ENCODE measurements at regions not wholly inside any gene's neighbourhood (a gene's known extent, or its start where the extent isn't known, plus 50 kb on each side); places are given as distances from the start of the nearest gene placed in this dataset.

- H3K36me3 ChIP-seq (ENCODE audit: control insufficient read depth in 2 of 3, insufficient read depth in 3 of 3, low read length in 3 of 3), result no peaks in the 10 kb centered on the region
- H3K9ac ChIP-seq (ENCODE audit: low read length in 3 of 3), result no peak overlapping the region
- DNase-seq (no peak), FAIRE-seq (no peak)
- H3K27ac ChIP-seq (ENCODE audit: low read depth in 2 of 2, low read length in 2 of 2), result no peak overlapping the region
- TF ChIP-seq CTCF (IDR thresholded peaks at IDR 0.05; ENCODE audit: borderline replicate concordance, extremely low read depth, insufficient read depth), result no peak
- no peaks in the 10 kb centered on the region for H3K9me3 ChIP-seq (ENCODE audit: control insufficient read depth in 2 of 3, insufficient read depth in 1 of 3, low read length in 3 of 3)
- no peaks in the 10 kb centered on the region for H3K4me1 ChIP-seq (ENCODE audit: control insufficient read depth in 2 of 3, insufficient read depth in 2 of 3, low read depth in 1 of 3, low read length in 3 of 3)
- intact Hi-C loops (cut with DNase I), result no loop called here
- no peak overlapping the region for H3K4me3 ChIP-seq (ENCODE audit: low read length in 3 of 3)
- H3K27me3 ChIP-seq (ENCODE audit: control insufficient read depth, insufficient read depth, low read length), result no peaks in the 10 kb centered on the region
Observed at GRCh38 chr4:62523256-62523655, 1323.1 kb downstream of the ADGRL3 start.

GRCh38 chr4:62522273-62522672 is 1322.1 kb downstream of the ADGRL3 start:
- Histone ChIP-seq H3K27ac (ENCODE audit: low read depth in 2 of 2, low read length in 2 of 2) (no peak overlapping the region), H3K36me3 (ENCODE audit: control insufficient read depth in 2 of 3, insufficient read depth in 3 of 3, low read length in 3 of 3) (no peaks in the 10 kb centered on the region), H3K9me3 (ENCODE audit: control insufficient read depth in 2 of 3, insufficient read depth in 1 of 3, low read length in 3 of 3) (no peaks in the 10 kb centered on the region), H3K9ac (ENCODE audit: low read length in 3 of 3) (no peak overlapping the region), H3K27me3 (ENCODE audit: control insufficient read depth, insufficient read depth, low read length) (no peaks in the 10 kb centered on the region), H3K4me1 (ENCODE audit: control insufficient read depth in 2 of 3, insufficient read depth in 2 of 3, low read depth in 1 of 3, low read length in 3 of 3) (no peaks in the 10 kb centered on the region), H3K4me3 (ENCODE audit: low read length in 3 of 3) (no peak overlapping the region)
- intact Hi-C loops (cut with DNase I), result no loop called here
- TF ChIP-seq CTCF (IDR thresholded peaks at IDR 0.05; ENCODE audit: borderline replicate concordance, extremely low read depth, insufficient read depth), result no peak
- no peak for DNase-seq
- FAIRE-seq, result no peak

GRCh38 chr4:62517716-62518115 is 1317.6 kb downstream of the ADGRL3 start:
- Histone ChIP-seq H3K4me3 (ENCODE audit: low read length in 3 of 3) (no peak overlapping the region), H3K36me3 (ENCODE audit: control insufficient read depth in 2 of 3, insufficient read depth in 3 of 3, low read length in 3 of 3) (no peaks in the 10 kb centered on the region), H3K4me1 (ENCODE audit: control insufficient read depth in 2 of 3, insufficient read depth in 2 of 3, low read depth in 1 of 3, low read length in 3 of 3) (no peaks in the 10 kb centered on the region), H3K27ac (ENCODE audit: low read depth in 2 of 2, low read length in 2 of 2) (no peak overlapping the region), H3K9me3 (ENCODE audit: control insufficient read depth in 2 of 3, insufficient read depth in 1 of 3, low read length in 3 of 3) (no peaks in the 10 kb centered on the region), H3K9ac (ENCODE audit: low read length in 3 of 3) (no peak overlapping the region), H3K27me3 (ENCODE audit: control insufficient read depth, insufficient read depth, low read length) (no peaks in the 10 kb centered on the region)
- no peak for TF ChIP-seq CTCF (IDR thresholded peaks at IDR 0.05; ENCODE audit: borderline replicate concordance, extremely low read depth, insufficient read depth)
- no peak for FAIRE-seq
- intact Hi-C loops (cut with DNase I), result no loop called here
- DNase-seq, result no peak

GRCh38 chr4:62513306-62513705 is 1313.2 kb downstream of the ADGRL3 start:
- Histone ChIP-seq H3K36me3 (ENCODE audit: control insufficient read depth in 2 of 3, insufficient read depth in 3 of 3, low read length in 3 of 3) (no peaks in the 10 kb centered on the region), H3K9ac (ENCODE audit: low read length in 3 of 3) (no peak overlapping the region), H3K27ac (ENCODE audit: low read depth in 2 of 2, low read length in 2 of 2) (no peak overlapping the region), H3K4me3 (ENCODE audit: low read length in 3 of 3) (no peak overlapping the region), H3K4me1 (ENCODE audit: control insufficient read depth in 2 of 3, insufficient read depth in 2 of 3, low read depth in 1 of 3, low read length in 3 of 3) (no peaks in the 10 kb centered on the region), H3K27me3 (ENCODE audit: control insufficient read depth, insufficient read depth, low read length) (no peaks in the 10 kb centered on the region), H3K9me3 (ENCODE audit: control insufficient read depth in 2 of 3, insufficient read depth in 1 of 3, low read length in 3 of 3) (no peaks in the 10 kb centered on the region)
- no peak for TF ChIP-seq CTCF (IDR thresholded peaks at IDR 0.05; ENCODE audit: borderline replicate concordance, extremely low read depth, insufficient read depth)
- DNase-seq (no peak), FAIRE-seq (no peak)
- intact Hi-C loops (cut with DNase I), result no loop called here
